Hepatocyte (in vitro differentiated cells): ENCODE measurements at regions not wholly inside any gene's neighbourhood (a gene's known extent, or its start where the extent isn't known, plus 50 kb on each side); places are given as distances from the start of the nearest gene placed in this dataset.

Experiments
- DNase-seq: peaks from one replicate; pipeline ENCODE4 v3.0.0-alpha.2; 2016; ENCODE audit warnings: low spot score
- H2AFZ ChIP-seq: fragments of 200-600 bp; sonication (generic); 2 replicates; pipeline ENCODE4 v1.6.0; 2016; ENCODE audit warnings: antibody characterized with exemption, mild to moderate bottlenecking
- H3K27ac ChIP-seq: fragments of 200-600 bp; sonication (generic); 2 replicates; pipeline ENCODE4 v1.5.1; 2016; ENCODE audit warnings: mild to moderate bottlenecking
- H3K27me3 ChIP-seq: fragments of 200-600 bp; sonication (generic); 2 replicates; pipeline ENCODE4 v1.6.1; 2016
- H3K36me3 ChIP-seq: fragments of 200-600 bp; sonication (generic); replicated peaks from 2 replicates; pipeline ENCODE4 v1.5.1; 2016; ENCODE audit warnings: low read depth; ENCODE audit not compliant: insufficient read depth
- H3K4me1 ChIP-seq: fragments of 200-600 bp; sonication (generic); 2 replicates; pipeline ENCODE4 v1.5.1; 2016; ENCODE audit warnings: mild to moderate bottlenecking, moderate library complexity; ENCODE audit not compliant: insufficient read depth
- H3K4me2 ChIP-seq: fragments of 200-600 bp; sonication (generic); 2 replicates; pipeline ENCODE4 v1.6.0; 2016
- H3K4me3 ChIP-seq: fragments of 200-600 bp; sonication (generic); 2 replicates; pipeline ENCODE4 v1.5.1; 2016; ENCODE audit warnings: mild to moderate bottlenecking
- H3K79me2 ChIP-seq: fragments of 200-600 bp; sonication (generic); 2 replicates; pipeline ENCODE4 v1.6.0; 2017; ENCODE audit warnings: mild to moderate bottlenecking
- H3K9me2 ChIP-seq: fragments of 200-600 bp; sonication (generic); replicated peaks from 2 replicates; pipeline ENCODE4 v1.6.0; 2017; ENCODE audit warnings: mild to moderate bottlenecking; ENCODE audit not compliant: insufficient read depth
- H3K9me3 ChIP-seq: fragments of 200-600 bp; sonication (generic); 2 replicates; pipeline ENCODE4 v1.5.1; 2016; ENCODE audit warnings: low read depth, mild to moderate bottlenecking
- H4K20me1 ChIP-seq: fragments of 200-600 bp; sonication (generic); 2 replicates; pipeline ENCODE4 v1.6.0; 2016; ENCODE audit warnings: mild to moderate bottlenecking; ENCODE audit not compliant: insufficient read depth, poor library complexity, severe bottlenecking
- EZH2 ChIP-seq: fragments of 200-600 bp; sonication (generic); IDR thresholded peaks from 2 replicates; pipeline ENCODE4 v1.6.1; 2016; ENCODE audit warnings: antibody characterized with exemption, mild to moderate bottlenecking, borderline replicate concordance
- EZH2phosphoT487 ChIP-seq: fragments of 200-600 bp; sonication (generic); IDR thresholded peaks from one replicate; pipeline ENCODE4 v1.6.1; 2018; ENCODE audit warnings: antibody characterized with exemption, mild to moderate bottlenecking, low read depth, moderate library complexity; ENCODE audit not compliant: unreplicated experiment, severe bottlenecking
- WGBS: methylation state at CpG from one replicate; pipeline ENCODE4 v1.1.6; 2016; ENCODE audit warnings: low lambda C conversion rate; ENCODE audit errors: missing lambda C conversion rate; 5-methylcytosine and 5-hydroxymethylcytosine counted together
- TF ChIP-seq, protein P1 (sequence below): fragments of 200-600 bp; sonication (generic); IDR thresholded peaks from 2 replicates; pipeline ENCODE4 v1.5.1; 2016; ENCODE audit warnings: antibody characterized with exemption, mild to moderate bottlenecking; ENCODE audit not compliant: poor library complexity

- Histone ChIP-seq H3K9me2 (no peaks in the 10 kb centered on the region), H4K20me1 (no peaks in the 10 kb centered on the region), H3K27me3 (no peaks in the 10 kb centered on the region), H3K79me2 (no peaks in the 10 kb centered on the region), H3K27ac (no peak overlapping the region), H3K4me1 (no peaks in the 10 kb centered on the region), H2AFZ (no peak overlapping the region), H3K4me2 (no peak overlapping the region), H3K9me3 (peaks cover 5% of the 10 kb centered on the region), H3K36me3 (no peaks in the 10 kb centered on the region), H3K4me3 (no peak overlapping the region)
- TF ChIP-seq EZH2phosphoT487 (no peak), EZH2 (no peak)
- TF ChIP-seq, protein P1, sequence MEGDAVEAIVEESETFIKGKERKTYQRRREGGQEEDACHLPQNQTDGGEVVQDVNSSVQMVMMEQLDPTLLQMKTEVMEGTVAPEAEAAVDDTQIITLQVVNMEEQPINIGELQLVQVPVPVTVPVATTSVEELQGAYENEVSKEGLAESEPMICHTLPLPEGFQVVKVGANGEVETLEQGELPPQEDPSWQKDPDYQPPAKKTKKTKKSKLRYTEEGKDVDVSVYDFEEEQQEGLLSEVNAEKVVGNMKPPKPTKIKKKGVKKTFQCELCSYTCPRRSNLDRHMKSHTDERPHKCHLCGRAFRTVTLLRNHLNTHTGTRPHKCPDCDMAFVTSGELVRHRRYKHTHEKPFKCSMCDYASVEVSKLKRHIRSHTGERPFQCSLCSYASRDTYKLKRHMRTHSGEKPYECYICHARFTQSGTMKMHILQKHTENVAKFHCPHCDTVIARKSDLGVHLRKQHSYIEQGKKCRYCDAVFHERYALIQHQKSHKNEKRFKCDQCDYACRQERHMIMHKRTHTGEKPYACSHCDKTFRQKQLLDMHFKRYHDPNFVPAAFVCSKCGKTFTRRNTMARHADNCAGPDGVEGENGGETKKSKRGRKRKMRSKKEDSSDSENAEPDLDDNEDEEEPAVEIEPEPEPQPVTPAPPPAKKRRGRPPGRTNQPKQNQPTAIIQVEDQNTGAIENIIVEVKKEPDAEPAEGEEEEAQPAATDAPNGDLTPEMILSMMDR: no peak
- no peak for DNase-seq
- WGBS: 82% methylated on average over 2 of the region's 2 CpGs
Measured at GRCh38 chr6:135658916-135659315, 161.4 kb upstream of the AHI1 start.

DNA sequence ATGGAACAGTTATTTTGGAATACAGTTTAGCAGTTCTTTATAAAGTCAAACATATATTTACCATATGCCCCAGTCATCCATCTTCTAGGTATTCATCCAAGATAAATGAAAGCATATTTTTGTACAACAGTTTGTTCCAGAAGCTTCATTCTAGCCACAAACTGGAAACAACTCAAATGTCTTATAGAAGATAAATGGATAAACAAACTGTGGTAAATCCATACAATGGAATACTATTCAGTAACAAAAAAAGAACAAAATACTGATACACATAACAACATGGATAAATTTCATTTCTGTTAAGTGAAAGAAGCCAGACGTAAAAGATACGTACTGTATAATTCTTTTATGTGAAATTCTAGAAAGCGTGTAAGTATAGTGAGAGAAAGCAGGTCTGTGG lies 167.0 kb upstream of the AHI1 start:
- no peak for DNase-seq
- WGBS: 86% methylated on average over 3 of the region's 3 CpGs
- H4K20me1 ChIP-seq: no peaks in the 10 kb centered on the region

DNA sequence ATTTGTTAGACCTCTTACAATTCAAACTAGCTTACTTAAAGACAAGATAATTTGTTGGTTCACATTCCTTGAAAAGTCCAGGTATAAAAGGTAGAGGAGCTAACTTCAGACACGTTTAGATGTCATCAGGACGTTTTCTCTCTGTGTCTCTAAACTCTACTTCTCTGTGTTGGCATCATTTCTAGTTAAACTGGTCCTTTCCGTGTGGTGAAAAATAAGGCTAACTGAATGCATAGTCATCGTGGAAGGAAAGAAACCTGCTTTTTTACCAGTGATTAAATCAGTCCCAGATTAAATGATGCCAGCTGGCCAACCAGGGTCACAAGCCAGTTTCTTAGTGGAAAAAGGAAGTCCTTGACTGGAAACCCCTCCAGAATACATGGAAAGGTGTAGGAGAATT lies 168.4 kb upstream of the AHI1 start:
- no peak overlapping the region for H3K4me2 ChIP-seq
- H3K36me3 ChIP-seq: no peaks in the 10 kb centered on the region
- H3K27me3 ChIP-seq: peaks cover 13% of the 10 kb centered on the region
- no peak overlapping the region for H2AFZ ChIP-seq
- H3K9me3 ChIP-seq: no peaks in the 10 kb centered on the region
- no peak overlapping the region for H3K27ac ChIP-seq
- H3K4me3 ChIP-seq: no peak overlapping the region
- H3K79me2 ChIP-seq: no peaks in the 10 kb centered on the region
- no peaks in the 10 kb centered on the region for H4K20me1 ChIP-seq
- no peaks in the 10 kb centered on the region for H3K4me1 ChIP-seq
- H3K9me2 ChIP-seq: no peaks in the 10 kb centered on the region
- 67% methylated on average over 4 of the region's 4 CpGs for WGBS
- TF ChIP-seq, protein P1: no peak
- TF ChIP-seq EZH2phosphoT487 (no peak), EZH2 (no peak)
- no peak for DNase-seq

More for the DNA sequence above, 167.0 kb upstream of the AHI1 start:
- H3K79me2 ChIP-seq: no peaks in the 10 kb centered on the region
- no peak overlapping the region for H3K4me2 ChIP-seq
- no peaks in the 10 kb centered on the region for H3K9me2 ChIP-seq
- H3K36me3 ChIP-seq: no peaks in the 10 kb centered on the region
- TF ChIP-seq, protein P1: no peak
- TF ChIP-seq EZH2phosphoT487: no peak
- TF ChIP-seq EZH2: no peak
- no peaks in the 10 kb centered on the region for H3K4me1 ChIP-seq
- no peak overlapping the region for H3K27ac ChIP-seq
- no peak overlapping the region for H2AFZ ChIP-seq
- H3K27me3 ChIP-seq: peaks cover 8% of the 10 kb centered on the region
- no peak overlapping the region for H3K4me3 ChIP-seq
- H3K9me3 ChIP-seq: no peaks in the 10 kb centered on the region
